GM19467 (cell line): ENCODE measurements at regions not wholly inside any gene's neighbourhood (a gene's known extent, or its start where the extent isn't known, plus 50 kb on each side); places are given as distances from the start of the nearest gene placed in this dataset.
"Not testable (repeated sequence)": the region's sequence is repeated elsewhere in the genome, so short reads cannot be mapped to it uniquely, and the experiment has no call there.

Experiments used
- ATAC-seq: cut with Tn5 transposase; IDR thresholded peaks from one replicate; pipeline ENCODE4 v1.9.1; 2021; ENCODE audit warnings: mild to moderate bottlenecking, moderate library complexity; ENCODE audit not compliant: unreplicated experiment

DNA sequence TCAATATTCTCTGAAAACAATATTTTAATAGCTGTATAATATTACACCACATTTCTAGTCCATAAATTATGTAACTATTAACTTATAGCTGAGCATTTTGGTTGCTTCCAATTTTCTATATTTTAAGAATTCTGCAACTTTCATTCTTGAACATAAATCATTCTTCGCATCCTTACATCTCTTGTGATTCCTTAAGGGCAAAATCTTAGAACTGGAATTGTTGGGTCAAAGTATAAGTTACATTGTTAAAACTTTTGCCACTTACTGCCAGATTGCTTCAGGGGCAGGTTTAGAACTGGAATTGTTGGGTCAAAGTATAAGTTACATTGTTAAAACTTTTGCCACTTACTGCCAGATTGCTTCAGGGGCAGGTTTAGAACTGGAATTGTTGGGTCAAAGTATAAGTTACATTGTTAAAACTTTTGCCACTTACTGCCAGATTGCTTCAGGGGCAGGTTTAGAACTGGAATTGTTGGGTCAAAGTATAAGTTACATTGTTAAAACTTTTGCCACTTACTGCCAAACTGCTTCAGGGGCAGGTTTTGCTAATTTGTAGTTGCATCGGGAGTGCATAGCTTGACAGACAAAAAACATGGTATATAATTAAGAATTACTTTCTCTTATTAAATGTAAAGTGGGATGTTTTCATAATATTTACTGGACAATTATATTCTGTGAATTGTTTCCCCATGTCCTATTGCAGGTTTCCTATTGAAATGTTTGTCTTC is 179.9 kb upstream of the OR13F1 start:
- ATAC-seq = not testable (repeated sequence)

DNA sequence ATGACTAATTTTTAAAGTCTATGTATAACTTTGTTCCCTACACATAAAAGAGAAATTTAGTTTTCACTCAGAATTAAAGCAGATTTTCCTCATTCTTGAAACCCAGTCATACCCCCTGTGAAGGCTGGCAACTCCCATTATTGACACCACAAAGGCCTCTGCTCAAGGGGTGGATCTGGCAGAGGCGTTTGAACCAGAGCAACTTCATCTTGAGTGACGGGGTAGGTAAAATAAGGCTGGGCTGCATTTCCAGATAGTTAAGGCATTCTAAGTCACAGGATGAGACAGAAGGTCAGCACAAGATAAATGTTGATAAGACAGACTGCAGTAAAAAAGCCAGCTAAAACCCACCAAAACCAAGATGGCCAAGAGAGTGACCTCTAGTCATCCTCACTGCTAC is 177.2 kb upstream of the OR13F1 start:
- no peak for ATAC-seq

DNA sequence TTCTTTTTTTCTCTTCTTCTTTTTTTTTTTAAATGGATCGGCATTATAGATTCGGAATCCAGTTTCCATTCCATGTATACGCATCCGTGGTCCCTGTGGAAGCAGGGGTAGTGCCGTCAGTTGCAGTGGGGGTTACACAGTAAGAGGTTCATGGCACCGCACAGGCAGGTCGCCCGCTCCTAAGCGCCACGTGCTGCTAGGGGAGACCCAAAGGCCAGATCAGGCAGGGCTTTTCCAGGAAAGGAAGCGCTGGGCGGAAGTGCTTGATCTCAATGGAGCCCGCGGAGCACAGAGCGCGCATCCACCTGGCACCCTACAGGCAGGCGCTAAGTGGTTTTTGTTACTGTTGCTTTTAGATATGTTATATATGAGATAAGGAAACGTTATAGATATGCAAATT is 174.8 kb upstream of the OR13F1 start:
- ATAC-seq = no peak

DNA sequence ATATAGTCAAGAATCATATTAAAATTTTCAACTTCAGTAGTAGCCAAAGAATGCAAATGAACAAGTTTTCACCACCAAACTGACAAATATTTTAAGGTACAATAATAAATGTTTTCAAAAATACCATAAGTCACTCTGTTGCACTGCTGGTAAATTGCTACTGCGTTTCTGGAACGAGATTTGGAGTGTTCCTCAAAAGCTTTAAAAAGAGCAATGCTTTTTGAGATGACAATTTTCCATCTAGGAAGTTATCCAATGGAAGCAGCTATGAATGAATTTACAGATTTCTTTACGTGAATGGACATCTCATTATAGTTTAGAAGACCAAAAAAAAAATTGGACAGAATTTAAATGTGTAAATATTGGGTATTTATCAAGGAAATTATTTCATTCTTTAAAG is 173.2 kb upstream of the OR13F1 start:
- no peak for ATAC-seq

DNA sequence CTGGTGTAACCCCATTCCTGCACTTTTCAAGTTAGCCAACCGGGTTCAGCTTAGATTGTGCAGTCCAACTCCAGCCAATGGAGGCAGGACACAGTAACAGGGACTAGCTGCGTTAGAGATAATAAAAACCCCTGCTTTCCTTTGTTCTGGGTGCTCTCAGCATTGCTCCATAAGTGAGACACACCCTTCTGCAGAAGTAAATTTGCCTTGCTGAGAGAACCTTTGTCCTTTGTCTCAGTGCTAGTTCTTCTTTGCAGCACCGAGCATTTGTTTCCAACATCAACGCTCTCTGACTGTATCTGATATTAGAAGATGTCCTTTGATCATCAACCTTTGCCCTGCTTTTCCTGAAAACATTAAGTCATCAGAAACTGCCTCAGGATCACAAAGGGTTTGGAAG is 169.5 kb upstream of the OR13F1 start:
- ATAC-seq = no peak

DNA sequence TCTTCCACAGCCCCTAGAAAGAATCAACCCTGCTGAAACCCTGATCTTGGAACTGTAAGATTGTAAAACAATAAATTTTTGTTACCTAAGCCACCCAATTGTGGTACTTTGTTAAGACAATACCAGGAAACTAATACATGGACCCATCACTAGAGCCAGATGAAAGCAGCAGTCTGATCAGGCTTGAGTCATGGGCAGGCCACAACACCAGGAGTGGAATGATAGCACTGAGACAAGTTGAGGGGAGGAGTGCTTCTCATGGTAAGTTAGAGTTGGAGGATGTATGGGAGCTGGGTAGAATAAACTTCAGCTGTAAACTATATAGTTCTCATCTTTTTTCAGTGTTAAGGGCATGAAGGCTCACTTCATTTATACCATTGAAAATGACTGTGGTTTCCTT is 164.4 kb upstream of the OR13F1 start:
- ATAC-seq = no peak

DNA sequence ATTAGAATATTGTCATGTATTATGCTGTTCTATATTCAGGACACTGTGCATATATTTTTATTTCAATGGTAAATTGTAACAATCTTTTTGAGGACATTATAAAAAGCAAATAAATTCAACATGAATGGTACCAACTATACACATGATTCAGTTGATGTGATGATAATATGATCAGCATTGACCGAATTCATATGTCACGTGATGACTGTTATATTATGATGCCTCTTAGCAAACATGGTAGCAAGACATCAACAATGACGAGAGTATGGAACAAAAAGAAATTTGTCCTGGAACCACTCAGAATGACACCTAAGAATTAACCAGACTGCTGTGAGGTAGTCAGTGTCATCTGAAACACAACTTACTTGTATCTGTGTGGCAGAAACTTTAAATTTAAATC is 161.5 kb upstream of the OR13F1 start:
- ATAC-seq = no peak

DNA sequence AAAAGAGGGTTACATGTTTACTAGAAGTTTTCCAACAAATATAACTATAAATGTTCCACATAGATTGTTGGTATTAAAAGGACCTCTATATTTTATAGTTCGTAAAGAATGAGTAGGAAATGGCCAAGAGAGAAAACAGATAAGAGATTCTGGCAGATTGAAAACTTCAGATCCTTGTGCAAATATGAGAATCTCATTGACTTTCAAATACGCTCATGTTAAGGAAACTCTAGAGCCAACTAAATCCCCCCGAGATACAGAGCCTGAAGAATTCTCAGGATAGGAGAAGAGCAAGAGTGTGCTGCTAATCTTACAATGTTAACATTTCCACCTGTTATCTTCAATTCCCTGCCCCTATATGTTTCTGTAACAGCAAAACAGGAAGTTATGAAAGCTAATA is 159.0 kb upstream of the OR13F1 start:
- ATAC-seq = no peak

DNA sequence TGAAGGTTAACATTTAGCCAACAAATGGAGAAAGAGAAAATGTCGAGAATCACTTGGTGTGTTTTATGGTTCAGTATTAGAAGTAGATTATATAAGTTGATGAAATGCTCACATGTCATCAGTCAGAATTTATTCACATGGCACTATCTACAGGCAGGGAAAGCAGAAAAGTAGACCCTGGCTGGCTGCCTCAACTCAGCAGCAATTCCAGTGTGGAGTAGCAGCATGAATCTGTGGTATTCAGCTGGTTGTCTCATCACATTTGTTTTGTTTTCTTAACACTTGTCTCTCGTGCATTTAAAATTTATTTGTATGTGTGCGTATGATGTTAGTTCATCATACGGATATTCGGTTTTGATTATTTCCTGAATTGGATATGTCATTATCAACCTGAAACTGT is 153.5 kb upstream of the OR13F1 start:
- no peak for ATAC-seq

DNA sequence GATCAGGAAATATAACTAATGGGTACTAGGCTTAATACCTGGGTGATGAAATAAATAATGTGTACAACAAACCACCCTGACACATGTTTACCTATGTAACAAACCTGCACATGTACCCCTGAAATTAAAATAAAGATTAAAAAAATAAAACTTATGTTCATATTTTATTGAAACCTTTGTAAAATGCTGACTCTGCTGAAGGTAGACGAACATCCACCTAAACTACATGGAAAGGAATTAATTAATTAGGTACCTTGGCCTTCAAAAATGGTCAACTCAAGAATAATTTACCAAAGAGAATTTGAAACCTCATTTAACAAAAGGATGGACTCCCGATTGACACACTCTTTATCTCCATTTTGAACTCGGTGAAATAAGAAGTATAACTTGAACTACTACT is 152.3 kb upstream of the OR13F1 start:
- ATAC-seq = no peak

DNA sequence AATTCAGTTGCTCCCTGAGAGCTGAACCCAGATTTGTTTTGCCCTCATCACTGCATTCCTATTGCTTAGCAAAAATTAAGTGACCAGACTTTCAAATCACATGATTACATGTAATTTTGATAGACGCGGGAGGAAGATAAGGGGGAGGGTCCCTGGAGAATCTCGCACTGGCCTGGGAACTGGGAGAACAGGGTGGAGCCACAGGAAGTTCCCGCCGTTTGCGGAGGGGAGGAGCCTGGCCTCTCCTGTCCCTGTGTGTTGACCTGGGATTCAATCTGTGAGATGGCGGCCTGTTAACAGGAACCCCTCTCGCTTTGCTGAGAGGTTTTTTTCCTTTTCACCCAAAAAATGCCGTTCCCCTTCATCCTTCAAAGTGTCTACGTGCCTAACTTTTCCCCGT is 142.9 kb upstream of the OR13F1 start:
- ATAC-seq = no peak

DNA sequence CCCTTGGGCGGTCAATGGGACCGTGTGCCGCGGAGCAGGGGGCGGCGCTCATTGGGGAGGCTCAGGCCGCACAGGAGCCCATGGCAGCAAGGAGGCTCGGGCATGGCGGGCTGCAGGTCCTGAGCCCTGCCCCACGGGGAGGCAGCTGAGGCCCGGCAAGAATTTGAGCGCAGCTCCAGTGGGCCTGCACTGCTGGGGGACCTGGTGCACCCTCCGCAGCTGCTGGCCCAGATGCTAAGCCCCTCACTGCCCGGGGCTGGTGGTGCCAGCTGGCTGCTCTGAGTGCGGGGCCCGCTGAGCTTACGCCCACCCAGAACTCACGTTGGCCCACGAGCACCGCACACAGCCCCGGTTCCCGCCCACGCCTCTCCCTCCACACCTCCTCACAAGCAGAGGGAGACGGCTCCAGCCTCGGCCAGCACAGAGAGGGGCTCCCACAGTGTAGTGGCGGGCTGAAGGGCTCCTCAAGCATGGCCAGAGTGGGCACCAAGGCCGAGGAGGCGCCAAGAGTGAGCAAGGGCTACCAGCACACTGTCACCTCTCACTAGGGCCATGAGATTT is 141.1 kb upstream of the OR13F1 start:
- no peak for ATAC-seq

DNA sequence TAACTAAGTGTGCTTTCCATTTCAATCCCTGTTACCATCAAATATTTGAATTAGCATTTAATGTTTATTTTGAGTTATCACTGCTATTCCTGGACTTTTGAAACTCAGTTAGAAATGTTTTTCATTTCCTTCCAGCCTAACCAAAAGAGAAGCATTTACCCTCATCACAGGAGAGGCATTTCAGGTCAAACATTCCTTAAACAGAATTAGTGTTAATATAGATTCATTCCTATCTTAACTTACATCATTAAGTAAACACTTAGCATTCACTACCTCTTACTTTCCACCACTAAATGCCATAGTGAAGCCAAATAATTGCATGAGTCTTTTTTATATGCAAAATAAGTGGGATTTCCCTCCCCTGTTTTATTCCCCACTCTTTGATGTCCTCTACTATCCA is 136.6 kb upstream of the OR13F1 start:
- ATAC-seq = no peak

DNA sequence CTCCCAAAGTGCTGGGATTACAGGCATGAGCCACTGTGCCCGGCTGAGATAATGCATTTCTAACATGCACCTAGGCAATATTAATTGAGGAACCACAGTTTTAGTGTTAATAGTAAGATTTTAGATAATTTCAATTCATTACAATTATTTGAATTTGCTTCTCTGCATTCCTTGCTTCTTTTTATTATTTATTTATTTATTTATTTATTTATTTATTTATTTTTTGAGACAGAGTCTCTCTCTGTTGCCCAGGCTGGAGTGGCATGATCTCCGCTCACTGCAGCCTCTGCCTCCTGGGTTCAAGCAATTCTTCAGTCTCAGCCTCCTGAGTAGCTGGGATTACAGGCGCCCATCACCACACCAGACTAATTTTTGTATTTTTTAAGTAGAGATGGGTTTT is 135.7 kb upstream of the OR13F1 start:
- not testable (repeated sequence) for ATAC-seq

DNA sequence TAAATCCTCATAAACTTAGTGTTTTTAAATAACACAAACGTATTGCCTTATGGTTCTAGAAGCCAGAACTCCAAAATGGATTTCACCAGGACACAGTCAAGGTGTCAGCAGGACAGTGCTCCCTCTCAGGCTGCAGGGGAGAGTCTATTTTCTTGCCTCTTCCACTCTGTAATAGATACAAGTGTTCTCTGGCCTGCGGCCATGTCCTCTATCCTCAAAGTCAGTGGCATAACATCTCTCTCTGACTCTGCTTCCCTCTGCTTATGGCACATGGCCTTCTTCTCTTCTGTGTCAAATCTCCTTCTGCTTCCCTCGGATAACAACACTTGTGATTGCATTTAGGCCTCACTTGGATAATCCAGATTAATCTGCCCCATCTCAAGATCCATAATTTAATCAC is 129.4 kb upstream of the OR13F1 start:
- ATAC-seq = no peak

DNA sequence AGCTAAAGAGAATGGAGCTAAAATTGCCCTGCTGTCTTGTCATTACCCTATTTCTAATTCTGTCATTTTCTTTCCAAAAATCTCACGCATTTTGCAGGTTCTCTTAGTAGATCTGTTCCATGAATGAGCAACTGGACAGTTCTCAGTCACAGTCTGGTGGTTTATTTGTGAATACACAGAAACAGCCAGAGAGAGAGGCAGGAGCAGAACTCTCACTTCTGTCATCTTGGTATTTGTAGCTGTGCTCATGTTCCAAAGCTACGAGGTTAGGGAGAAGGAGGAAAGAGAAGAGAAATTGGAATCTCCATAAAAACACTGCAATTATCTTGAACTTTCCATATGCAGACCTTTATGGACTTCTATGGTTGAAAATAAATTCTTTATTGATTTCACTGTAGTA is 118.0 kb upstream of the OR13F1 start:
- ATAC-seq = no peak

DNA sequence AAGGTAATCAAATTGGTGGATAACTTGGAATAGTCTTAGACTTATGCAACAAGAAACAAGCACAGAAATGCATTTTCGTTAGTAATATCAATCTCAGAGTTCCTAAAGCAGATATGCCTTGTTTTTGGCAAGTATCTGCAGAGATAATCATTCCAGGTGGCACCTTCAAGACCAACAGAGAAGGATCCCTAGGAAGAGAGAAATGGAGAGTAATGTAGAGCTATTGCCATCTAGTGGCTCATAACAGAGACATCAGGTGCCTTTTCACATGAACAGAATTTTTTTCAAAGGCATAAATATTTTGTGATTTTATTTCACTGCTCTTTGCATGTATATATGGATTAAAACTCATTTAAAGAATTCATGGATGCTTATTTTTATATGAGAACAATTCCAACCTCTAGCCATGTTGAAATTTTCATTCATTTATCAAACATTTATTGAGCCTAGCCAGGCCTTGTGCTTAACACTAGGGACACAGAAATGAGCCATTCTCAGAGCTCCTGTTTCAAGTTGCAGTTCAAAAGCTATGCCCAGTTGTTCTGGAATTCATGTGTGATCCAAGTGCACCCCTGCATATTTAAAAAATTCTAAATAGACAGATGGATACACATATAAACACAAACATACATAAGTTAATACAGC is 117.5 kb upstream of the OR13F1 start:
- peak; percentile 64 for ATAC-seq

DNA sequence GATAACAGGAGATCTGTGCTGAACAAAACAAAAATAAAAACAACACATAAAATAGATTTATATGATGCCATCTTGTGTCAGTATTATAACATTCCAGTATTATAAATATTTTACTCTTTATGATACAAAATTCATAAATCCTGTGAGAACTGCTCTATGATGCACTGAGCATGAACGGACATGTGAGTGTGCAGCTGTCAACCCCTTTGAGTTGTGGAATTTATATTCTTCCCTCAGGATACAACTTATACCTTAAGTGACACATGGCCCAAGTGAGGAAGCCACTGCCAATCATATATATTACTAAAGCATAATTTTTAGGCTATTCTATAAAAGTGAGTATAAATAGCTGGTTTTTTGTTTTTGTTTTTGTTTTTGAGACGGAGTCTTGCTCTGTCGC is 116.0 kb upstream of the OR13F1 start:
- ATAC-seq = no peak

DNA sequence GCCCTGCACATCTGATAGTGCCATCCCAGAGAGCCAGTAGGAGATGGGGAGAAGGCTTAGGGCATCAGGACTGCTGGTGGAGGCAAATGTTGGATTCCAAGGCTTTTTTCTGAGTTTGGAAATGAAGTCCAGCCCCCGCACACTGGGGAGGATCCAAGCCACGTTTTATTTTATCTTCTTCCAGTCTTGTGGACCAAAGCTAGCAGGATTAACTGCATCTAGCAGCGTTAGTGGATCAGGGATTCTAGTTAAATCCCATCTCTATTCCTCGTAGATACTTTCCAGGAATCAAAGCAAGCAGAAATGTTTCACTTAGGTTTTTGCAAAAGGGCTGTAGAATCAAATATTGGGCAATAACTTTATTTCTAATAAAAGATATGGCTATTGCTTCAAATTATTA is 114.7 kb upstream of the OR13F1 start:
- no peak for ATAC-seq

DNA sequence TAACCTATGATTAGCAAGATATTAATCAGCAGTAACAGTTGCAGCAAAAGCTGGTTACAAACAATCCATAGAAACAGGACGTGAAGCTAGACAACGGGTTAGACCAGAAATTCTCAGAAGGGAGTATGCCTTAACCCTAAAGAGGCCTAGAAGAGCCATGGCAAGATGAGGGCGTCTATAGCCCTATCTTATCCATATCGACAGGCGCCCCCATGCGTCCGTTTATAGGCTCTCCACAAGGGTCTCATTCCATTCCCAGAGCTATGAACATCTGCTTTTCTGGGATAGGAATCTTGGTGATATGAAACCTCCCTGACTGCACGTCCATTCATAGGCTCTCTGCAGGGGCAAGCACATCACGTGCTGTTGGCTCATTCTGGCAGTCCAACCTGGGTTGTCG is 109.2 kb upstream of the OR13F1 start:
- ATAC-seq = not testable (repeated sequence)

DNA sequence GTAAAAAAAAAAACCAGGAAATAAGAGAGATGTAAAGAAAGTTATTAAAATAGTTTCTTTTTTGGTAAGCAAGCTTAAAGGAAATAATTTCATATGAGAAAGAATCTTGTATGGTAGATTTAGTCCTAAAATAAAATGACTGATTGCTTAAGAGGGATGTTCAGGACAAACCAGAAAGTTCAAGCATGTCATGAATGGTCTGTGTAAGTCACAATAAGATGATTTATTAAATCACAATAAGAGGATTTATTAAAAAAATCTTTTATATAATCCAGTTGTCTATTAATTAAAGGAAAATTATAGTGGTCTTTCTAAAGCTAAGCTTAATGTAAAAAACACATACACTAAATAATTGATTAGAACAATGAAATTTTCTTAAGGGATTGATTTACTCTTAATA is 91.8 kb upstream of the OR13F1 start:
- ATAC-seq = no peak

DNA sequence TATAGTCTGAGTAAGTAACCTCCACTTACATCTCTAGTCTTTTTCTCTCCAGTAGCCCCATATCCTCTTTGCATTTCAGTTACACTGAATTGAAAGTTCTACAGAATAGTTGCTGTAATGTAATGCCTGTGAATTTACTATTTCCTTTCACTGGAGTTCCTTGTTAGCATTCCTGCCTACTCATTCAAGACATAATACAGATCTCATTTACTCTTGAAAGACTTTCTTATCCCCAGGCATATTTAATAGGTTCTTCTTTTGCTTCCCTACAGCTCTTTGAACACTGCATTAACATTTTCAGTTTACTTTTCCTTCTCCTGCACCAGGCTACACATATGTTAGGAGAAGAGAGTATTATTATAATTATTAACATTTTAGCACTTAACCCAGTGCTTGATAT is 87.6 kb upstream of the OR13F1 start:
- no peak for ATAC-seq

DNA sequence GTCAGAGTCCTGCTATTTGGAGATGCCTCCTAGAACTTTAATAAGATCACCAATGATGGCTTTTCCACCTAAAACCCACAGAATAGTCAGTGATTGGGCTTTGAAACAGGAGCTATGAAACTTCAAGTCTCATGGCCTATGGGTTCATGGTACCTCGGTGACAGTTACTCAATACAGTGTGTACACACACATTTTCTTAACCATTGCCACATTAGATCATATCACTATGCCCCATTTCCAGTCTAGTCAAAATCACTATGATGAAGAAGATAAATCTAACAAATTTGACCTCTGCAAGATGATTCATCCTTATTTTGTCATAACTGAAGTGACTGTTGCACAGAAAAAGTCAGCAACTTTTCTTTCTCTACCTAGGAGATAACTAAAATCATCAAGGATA is 86.8 kb upstream of the OR13F1 start:
- no peak for ATAC-seq
